HS-27A (cell line): ENCODE measurements at regions not wholly inside any gene's neighbourhood (a gene's known extent, or its start where the extent isn't known, plus 50 kb on each side); places are given as distances from the start of the nearest gene placed in this dataset.

Source experiments
- DNase-seq: peaks from one replicate; pipeline ENCODE4 v3.0.0-alpha.2; 2012; ENCODE audit warnings: low read depth, missing footprints

GRCh38 chr2:239673641-239674040, 272.8 kb upstream of the HDAC4 start:
- no peak for DNase-seq

GRCh38 chr2:239671916-239672849, 271.4 kb upstream of the HDAC4 start:
- no peak for DNase-seq

- DNase-seq: no peak
Observed at GRCh38 chr2:239671471-239671870, 270.7 kb upstream of the HDAC4 start.

GRCh38 chr2:239670463-239671120, 269.8 kb upstream of the HDAC4 start:
- DNase-seq: no peak

GRCh38 chr2:239669899-239670460, 269.2 kb upstream of the HDAC4 start:
- no peak for DNase-seq

- DNase-seq: no peak
Observed at GRCh38 chr2:239669181-239669898, 268.5 kb upstream of the HDAC4 start.

- no peak for DNase-seq
Observed at GRCh38 chr2:239668651-239669050, 267.8 kb upstream of the HDAC4 start.

GRCh38 chr2:239668042-239668441, 267.2 kb upstream of the HDAC4 start:
- DNase-seq: no peak

GRCh38 chr2:239667431-239667985, 266.7 kb upstream of the HDAC4 start:
- no peak for DNase-seq

GRCh38 chr2:239666855-239667376, 266.1 kb upstream of the HDAC4 start:
- no peak for DNase-seq

- DNase-seq: no peak
Observed at GRCh38 chr2:239666053-239666854, 265.4 kb upstream of the HDAC4 start.

- DNase-seq: no peak
Observed at GRCh38 chr2:239664216-239664810, 263.5 kb upstream of the HDAC4 start.

GRCh38 chr2:239663364-239663924, 262.6 kb upstream of the HDAC4 start:
- no peak for DNase-seq

- DNase-seq: no peak
Observed at GRCh38 chr2:239662413-239663120, 261.7 kb upstream of the HDAC4 start.

GRCh38 chr2:239661334-239662312, 260.8 kb upstream of the HDAC4 start:
- DNase-seq: no peak

GRCh38 chr2:239660390-239661230, 259.8 kb upstream of the HDAC4 start:
- no peak for DNase-seq

- no peak for DNase-seq
Observed at GRCh38 chr2:239657992-239658391, 257.2 kb upstream of the HDAC4 start.
